GM23338 (cell line): ENCODE measurements at regions not wholly inside any gene's neighbourhood (a gene's known extent, or its start where the extent isn't known, plus 50 kb on each side); places are given as distances from the start of the nearest gene placed in this dataset.

Experiments
- EZH2 ChIP-seq: fragments of 200-600 bp; sonication (generic); IDR thresholded peaks from one replicate; pipeline ENCODE4 v1.8.0; 2017; ENCODE audit warnings: antibody characterized with exemption, mild to moderate bottlenecking, low read depth; ENCODE audit not compliant: unreplicated experiment
- JUNB ChIP-seq: IDR thresholded peaks from one replicate; pipeline ENCODE4 v1.6.1; 2016; ENCODE audit warnings: antibody characterized with exemption; ENCODE audit not compliant: unreplicated experiment
- NANOG ChIP-seq: IDR thresholded peaks from 2 replicates; pipeline ENCODE4 v1.6.1; 2016; ENCODE audit warnings: antibody characterized with exemption, borderline replicate concordance
- POLR2AphosphoS5 ChIP-seq: IDR thresholded peaks from 2 replicates; pipeline ENCODE4 v1.6.1; 2016; ENCODE audit warnings: antibody characterized with exemption, low read depth
- REST ChIP-seq: IDR thresholded peaks from one replicate; pipeline ENCODE4 v1.6.1; 2018; ENCODE audit warnings: antibody characterized with exemption; ENCODE audit not compliant: unreplicated experiment
- ZNF114 ChIP-seq: fragments of 250-450 bp; sonication (Bioruptor Pico); IDR thresholded peaks from 2 replicates; pipeline ENCODE4 v1.5.0; 2020; ENCODE audit warnings: mild to moderate bottlenecking, moderate library complexity
- TF ChIP-seq, protein P1 (sequence below), 2 experiments: fragments of 200-600 bp in 1 of 2; sonication (generic) in 1 of 2; conservative IDR thresholded peaks; 2 replicates each; pipeline versions ENCODE4 v1.5.1 to v1.6.1; 2016 to 2017; ENCODE audit warnings: antibody characterized with exemption in 2 of 2, low read depth in 2 of 2, mild to moderate bottlenecking in 2 of 2, moderate library complexity in 1 of 2

DNA sequence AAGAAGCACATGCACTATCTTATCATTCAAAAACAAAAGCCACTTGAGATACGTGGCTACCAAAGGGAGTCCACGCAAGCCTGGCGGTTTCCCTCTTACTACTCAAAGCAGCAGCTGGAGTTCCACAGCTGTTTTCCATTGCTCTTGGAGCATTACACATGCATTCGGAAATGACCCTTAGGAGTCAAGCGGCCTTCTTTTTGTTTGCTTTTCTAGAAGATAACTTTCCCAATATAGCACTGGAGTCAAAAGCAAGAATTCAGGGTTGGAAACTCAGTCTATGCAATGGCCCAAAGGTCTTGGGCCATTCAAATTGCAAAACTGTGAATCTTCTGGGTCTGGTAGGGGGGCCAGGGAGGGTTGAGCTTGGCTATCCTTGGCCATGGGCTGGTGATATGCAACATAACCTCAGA, 97.8 kb upstream of the MAF start:
- TF ChIP-seq, protein P1, sequence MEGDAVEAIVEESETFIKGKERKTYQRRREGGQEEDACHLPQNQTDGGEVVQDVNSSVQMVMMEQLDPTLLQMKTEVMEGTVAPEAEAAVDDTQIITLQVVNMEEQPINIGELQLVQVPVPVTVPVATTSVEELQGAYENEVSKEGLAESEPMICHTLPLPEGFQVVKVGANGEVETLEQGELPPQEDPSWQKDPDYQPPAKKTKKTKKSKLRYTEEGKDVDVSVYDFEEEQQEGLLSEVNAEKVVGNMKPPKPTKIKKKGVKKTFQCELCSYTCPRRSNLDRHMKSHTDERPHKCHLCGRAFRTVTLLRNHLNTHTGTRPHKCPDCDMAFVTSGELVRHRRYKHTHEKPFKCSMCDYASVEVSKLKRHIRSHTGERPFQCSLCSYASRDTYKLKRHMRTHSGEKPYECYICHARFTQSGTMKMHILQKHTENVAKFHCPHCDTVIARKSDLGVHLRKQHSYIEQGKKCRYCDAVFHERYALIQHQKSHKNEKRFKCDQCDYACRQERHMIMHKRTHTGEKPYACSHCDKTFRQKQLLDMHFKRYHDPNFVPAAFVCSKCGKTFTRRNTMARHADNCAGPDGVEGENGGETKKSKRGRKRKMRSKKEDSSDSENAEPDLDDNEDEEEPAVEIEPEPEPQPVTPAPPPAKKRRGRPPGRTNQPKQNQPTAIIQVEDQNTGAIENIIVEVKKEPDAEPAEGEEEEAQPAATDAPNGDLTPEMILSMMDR (conservative IDR thresholded peaks at IDR 0.05; ENCODE audit: low read depth in 2 of 2): no peak
- TF ChIP-seq POLR2AphosphoS5 (no peak), JUNB (no peak), REST (no peak), NANOG (no peak), EZH2 (no peak), ZNF114 (CRISPR knock-in tag) (no peak)
